ENCODE measurements at regions not wholly inside any gene's neighbourhood (a gene's known extent, or its start where the extent isn't known, plus 50 kb on each side); places are given as distances from the start of the nearest gene placed in this dataset.

GRCh38 chr9:95803197-95803596 is 72.3 kb upstream of the ERCC6L2 start:
- intact Hi-C loops (cut with DNase I; ENCODE audit: low total_unique reads) (no loop called here), in situ Hi-C loops (cut with MboI; ENCODE audit: low sequenced_read_pairs in 4 of 4) (no loop called here)
- no peaks in the 10 kb centered on the region for H3K9me3 ChIP-seq
- no peaks in the 10 kb centered on the region for H3K4me1 ChIP-seq
- no peak for DNase-seq
- H3K27ac ChIP-seq, result no peak overlapping the region
- TF ChIP-seq CTCF (IDR thresholded peaks at IDR 0.05 in 4 of 5, conservative IDR thresholded peaks at IDR 0.05 in 1 of 5) (no peak), POLR2A (IDR thresholded peaks at IDR 0.05) (no peak)
- H3K27me3 ChIP-seq, result no peaks in the 10 kb centered on the region
- no peak overlapping the region for H3K4me3 ChIP-seq
- no peaks in the 10 kb centered on the region for H3K36me3 ChIP-seq
- no peak for ATAC-seq

GRCh38 chr9:95801797-95802196 is 73.7 kb upstream of the ERCC6L2 start:
- DNase-seq, result no peak
- Histone ChIP-seq H3K9me3 (no peaks in the 10 kb centered on the region), H3K36me3 (no peaks in the 10 kb centered on the region), H3K4me3 (no peak overlapping the region), H3K27me3 (no peaks in the 10 kb centered on the region), H3K4me1 (no peaks in the 10 kb centered on the region), H3K27ac (no peak overlapping the region)
- no peak for ATAC-seq
- intact Hi-C loops (cut with DNase I; ENCODE audit: low total_unique reads), result no loop called here
- in situ Hi-C loops (cut with MboI; ENCODE audit: low sequenced_read_pairs in 4 of 4), result no loop called here
- TF ChIP-seq POLR2A (IDR thresholded peaks at IDR 0.05), result no peak

- Histone ChIP-seq H3K27me3 (no peaks in the 10 kb centered on the region), H3K27ac (no peak overlapping the region), H3K36me3 (no peaks in the 10 kb centered on the region), H3K4me3 (no peak overlapping the region), H3K4me1 (no peaks in the 10 kb centered on the region), H3K9me3 (no peaks in the 10 kb centered on the region)
- DNase-seq (no peak), ATAC-seq (no peak)
- intact Hi-C loops (cut with DNase I; ENCODE audit: low total_unique reads) (no loop called here), in situ Hi-C loops (cut with MboI; ENCODE audit: low sequenced_read_pairs in 4 of 4) (no loop called here)
- TF ChIP-seq CTCF (IDR thresholded peaks at IDR 0.05 in 4 of 5, conservative IDR thresholded peaks at IDR 0.05 in 1 of 5), result no peak
- TF ChIP-seq POLR2A (IDR thresholded peaks at IDR 0.05), result no peak
These were observed 79.5 kb upstream of the ERCC6L2 start for GRCh38 chr9:95796029-95796428.

- Histone ChIP-seq H3K27me3 (no peaks in the 10 kb centered on the region), H3K36me3 (no peaks in the 10 kb centered on the region), H3K4me3 (no peak overlapping the region), H3K4me1 (no peaks in the 10 kb centered on the region), H3K9me3 (no peaks in the 10 kb centered on the region), H3K27ac (no peak overlapping the region)
- ATAC-seq (peak in 1 of 2 donors; percentile 56), DNase-seq (no peak)
- intact Hi-C loops (cut with DNase I; ENCODE audit: low total_unique reads) (no loop called here), in situ Hi-C loops (cut with MboI; ENCODE audit: low sequenced_read_pairs in 4 of 4) (no loop called here)
- TF ChIP-seq CTCF (IDR thresholded peaks at IDR 0.05 in 4 of 5, conservative IDR thresholded peaks at IDR 0.05 in 1 of 5) (no peak), POLR2A (IDR thresholded peaks at IDR 0.05) (no peak)
These were observed 81.3 kb upstream of the ERCC6L2 start for GRCh38 chr9:95793924-95794828.

GRCh38 chr9:95791695-95792094 is 83.8 kb upstream of the ERCC6L2 start:
- Histone ChIP-seq H3K36me3 (no peaks in the 10 kb centered on the region), H3K4me3 (no peak overlapping the region), H3K4me1 (no peaks in the 10 kb centered on the region), H3K27ac (no peak overlapping the region), H3K27me3 (no peaks in the 10 kb centered on the region), H3K9me3 (no peaks in the 10 kb centered on the region)
- ATAC-seq, result no peak
- intact Hi-C loops (cut with DNase I; ENCODE audit: low total_unique reads) (no loop called here), in situ Hi-C loops (cut with MboI; ENCODE audit: low sequenced_read_pairs in 4 of 4) (no loop called here)
- no peak for DNase-seq
- TF ChIP-seq CTCF (IDR thresholded peaks at IDR 0.05 in 4 of 5, conservative IDR thresholded peaks at IDR 0.05 in 1 of 5) (no peak), POLR2A (IDR thresholded peaks at IDR 0.05) (no peak)

All from gastrocnemius medialis (tissue), 4 donors.